ENCODE measurements at regions not wholly inside any gene's neighbourhood (a gene's known extent, or its start where the extent isn't known, plus 50 kb on each side); places are given as distances from the start of the nearest gene placed in this dataset.

DNA sequence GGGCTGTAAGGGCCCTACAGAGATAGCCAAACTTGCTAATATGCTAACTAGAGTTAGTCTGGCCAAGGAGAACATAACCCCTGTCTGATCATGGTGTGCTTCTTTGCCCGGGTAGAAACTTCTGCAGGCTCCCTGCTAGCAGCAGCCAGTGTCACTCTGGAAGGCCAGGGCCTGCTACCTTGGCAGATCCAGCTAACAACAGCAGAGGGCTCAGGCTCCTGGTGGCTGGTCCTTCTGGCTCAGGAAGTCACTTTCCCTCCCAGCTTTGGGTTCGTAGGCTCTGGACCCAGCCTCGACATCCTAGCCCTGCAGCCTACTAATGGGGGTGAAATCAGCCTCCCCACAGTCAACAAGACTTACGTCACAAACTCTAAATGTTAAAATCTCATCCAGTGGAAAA, 373.7 kb upstream of the RGMA start:
- Mint-ChIP-seq H3K4me3 (no peak overlapping the region), H3K9me3 (peaks cover 0 to 4% (median 0%) of the 10 kb centered on the region in 11 donors), H3K4me1 (no peaks in the 10 kb centered on the region), H3K27ac (no peak overlapping the region), H3K27me3 (peaks cover 0 to 10% (median 7%) of the 10 kb centered on the region in 5 donors), H3K36me3 (no peaks in the 10 kb centered on the region)
- Histone ChIP-seq H3K27ac (ENCODE audit: low read depth, low read length) (no peak overlapping the region), H3K36me3 (ENCODE audit: control insufficient read depth in 2 of 3, insufficient read depth in 3 of 3, low read length in 3 of 3) (no peaks in the 10 kb centered on the region), H3K4me1 (ENCODE audit: control insufficient read depth in 2 of 2, insufficient read depth in 2 of 2, low read length in 2 of 2) (no peaks in the 10 kb centered on the region), H3K9me3 (ENCODE audit: control insufficient read depth in 2 of 3, low read length in 3 of 3) (no peaks in the 10 kb centered on the region), H3K27me3 (ENCODE audit: control insufficient read depth in 2 of 2, insufficient read depth in 2 of 2, low read length in 2 of 2) (no peaks in the 10 kb centered on the region), H3K4me3 (ENCODE audit: low read length) (no peak overlapping the region)
- no peak for ATAC-seq
- intact Hi-C loops (cut with micrococcal nuclease): no loop called here
- POLR2A ChIA-PET: no interaction called here
- CTCF ChIA-PET: no interaction called here
- DNase-seq: no peak

GRCh38 chr15:93460717-93461116, 371.7 kb upstream of the RGMA start:
- ChIA-PET POLR2A (no interaction called here), CTCF (interaction anchor here (0.7 kb wide), 1 partner anchor 1063 kb away, joined by 3 read pairs; no protein-coding TSS in a partner anchor)
- H3K4me3 Mint-ChIP-seq: no peak overlapping the region
- Histone ChIP-seq H3K27me3 (ENCODE audit: control insufficient read depth in 2 of 2, insufficient read depth in 2 of 2, low read length in 2 of 2) (no peaks in the 10 kb centered on the region), H3K9me3 (ENCODE audit: control insufficient read depth in 2 of 3, low read length in 3 of 3) (no peaks in the 10 kb centered on the region), H3K4me1 (ENCODE audit: control insufficient read depth in 2 of 2, insufficient read depth in 2 of 2, low read length in 2 of 2) (no peaks in the 10 kb centered on the region), H3K36me3 (ENCODE audit: control insufficient read depth in 2 of 3, insufficient read depth in 3 of 3, low read length in 3 of 3) (no peaks in the 10 kb centered on the region), H3K27ac (ENCODE audit: low read depth, low read length) (no peak overlapping the region), H3K4me3 (ENCODE audit: low read length) (no peak overlapping the region)
- H3K27me3 Mint-ChIP-seq: peaks cover 0 to 19% (median 7%) of the 10 kb centered on the region in 5 donors
- DNase-seq: no peak
- no peaks in the 10 kb centered on the region for H3K36me3 Mint-ChIP-seq
- intact Hi-C loops (cut with micrococcal nuclease): no loop called here
- H3K27ac Mint-ChIP-seq: no peak overlapping the region
- no peak for ATAC-seq
- H3K4me1 Mint-ChIP-seq: no peaks in the 10 kb centered on the region
- H3K9me3 Mint-ChIP-seq: peaks cover 0 to 4% (median 0%) of the 10 kb centered on the region in 11 donors

DNA sequence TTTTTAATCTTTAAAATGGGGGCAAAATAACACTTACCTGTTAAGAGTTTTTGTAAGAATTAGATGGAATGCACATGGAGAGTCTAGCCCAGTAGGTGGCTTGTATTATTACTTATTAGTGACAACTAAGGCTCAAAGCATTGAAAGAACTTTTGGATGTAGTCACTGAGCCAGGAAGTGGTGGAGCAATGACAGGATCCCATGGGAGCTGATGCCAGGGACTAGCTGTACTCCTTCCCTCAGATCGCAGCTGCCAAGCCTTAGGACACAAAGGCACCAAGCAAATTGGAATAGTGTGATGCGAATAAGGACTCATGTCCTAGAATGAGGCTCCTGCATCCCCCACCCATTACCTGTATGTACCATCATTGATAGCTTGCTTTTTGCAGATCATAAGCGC, 370.4 kb upstream of the RGMA start:
- intact Hi-C loops (cut with micrococcal nuclease): no loop called here

GRCh38 chr15:93458597-93458996, 369.6 kb upstream of the RGMA start:
- intact Hi-C loops (cut with micrococcal nuclease): no loop called here
- POLR2A ChIA-PET: no interaction called here
- no peak overlapping the region for H3K27ac Mint-ChIP-seq

More for the DNA sequence above, 370.4 kb upstream of the RGMA start:
- no peaks in the 10 kb centered on the region for H3K4me1 ChIP-seq (ENCODE audit: control insufficient read depth in 2 of 2, insufficient read depth in 2 of 2, low read length in 2 of 2)
- H3K9me3 ChIP-seq (ENCODE audit: control insufficient read depth in 2 of 3, low read length in 3 of 3): no peaks in the 10 kb centered on the region
- DNase-seq (no peak), ATAC-seq (no peak)
- Mint-ChIP-seq H3K4me1 (no peaks in the 10 kb centered on the region), H3K36me3 (no peaks in the 10 kb centered on the region), H3K27me3 (peaks cover 0 to 16% (median 9%) of the 10 kb centered on the region in 5 donors), H3K4me3 (no peak overlapping the region), H3K27ac (no peak overlapping the region), H3K9me3 (peaks cover 0 to 4% (median 0%) of the 10 kb centered on the region in 11 donors)
- ChIA-PET CTCF (no interaction called here), POLR2A (no interaction called here)
- H3K36me3 ChIP-seq (ENCODE audit: control insufficient read depth in 2 of 3, insufficient read depth in 3 of 3, low read length in 3 of 3): no peaks in the 10 kb centered on the region
- H3K27ac ChIP-seq (ENCODE audit: low read depth, low read length): no peak overlapping the region
- H3K27me3 ChIP-seq (ENCODE audit: control insufficient read depth in 2 of 2, insufficient read depth in 2 of 2, low read length in 2 of 2): no peaks in the 10 kb centered on the region
- H3K4me3 ChIP-seq (ENCODE audit: low read length): no peak overlapping the region

DNA sequence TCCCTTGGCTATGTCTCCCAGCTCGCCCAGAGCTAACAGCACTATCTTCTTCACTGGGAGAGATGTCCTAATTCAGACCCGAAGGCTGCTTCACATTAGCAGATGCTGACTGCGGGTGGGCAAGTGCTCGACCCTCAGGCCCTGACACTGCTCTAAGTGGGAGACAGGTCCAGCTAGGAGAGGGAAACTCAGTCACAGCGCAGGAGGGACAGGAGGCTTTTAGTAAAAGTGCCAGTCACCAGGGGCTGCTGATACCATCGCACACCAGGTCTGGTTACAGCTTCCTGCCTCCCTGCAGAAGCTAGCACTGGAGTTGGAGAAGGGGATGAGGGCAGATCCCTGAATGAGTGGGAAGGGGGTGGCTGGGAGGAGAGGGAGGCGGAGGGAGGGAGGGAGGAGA, 365.8 kb upstream of the RGMA start:
- no peak overlapping the region for H3K4me3 Mint-ChIP-seq
- Histone ChIP-seq H3K27ac (ENCODE audit: low read depth, low read length) (no peak overlapping the region), H3K4me1 (ENCODE audit: control insufficient read depth in 2 of 2, insufficient read depth in 2 of 2, low read length in 2 of 2) (no peaks in the 10 kb centered on the region), H3K9me3 (ENCODE audit: control insufficient read depth in 2 of 3, low read length in 3 of 3) (no peaks in the 10 kb centered on the region), H3K27me3 (ENCODE audit: control insufficient read depth in 2 of 2, insufficient read depth in 2 of 2, low read length in 2 of 2) (no peaks in the 10 kb centered on the region), H3K4me3 (ENCODE audit: low read length) (no peak overlapping the region), H3K36me3 (ENCODE audit: control insufficient read depth in 2 of 3, insufficient read depth in 3 of 3, low read length in 3 of 3) (no peaks in the 10 kb centered on the region)
- H3K27me3 Mint-ChIP-seq: peaks cover 2 to 11% (median 9%) of the 10 kb centered on the region in 5 donors
- ChIA-PET CTCF (no interaction called here), POLR2A (no interaction called here)
- no peak overlapping the region for H3K27ac Mint-ChIP-seq
- H3K4me1 Mint-ChIP-seq: no peaks in the 10 kb centered on the region
- DNase-seq (no peak), ATAC-seq (no peak)
- intact Hi-C loops (cut with micrococcal nuclease): no loop called here
- no peaks in the 10 kb centered on the region for H3K36me3 Mint-ChIP-seq
- H3K9me3 Mint-ChIP-seq: peaks cover 0 to 2% (median 0%) of the 10 kb centered on the region in 11 donors

More at GRCh38 chr15:93458597-93458996, 369.6 kb upstream of the RGMA start:
- Mint-ChIP-seq H3K9me3 (peaks cover 0 to 4% (median 0%) of the 10 kb centered on the region in 11 donors), H3K4me3 (no peak overlapping the region), H3K36me3 (no peaks in the 10 kb centered on the region), H3K27me3 (peaks cover 0 to 16% (median 9%) of the 10 kb centered on the region in 5 donors), H3K4me1 (no peaks in the 10 kb centered on the region)
- Histone ChIP-seq H3K4me1 (ENCODE audit: control insufficient read depth in 2 of 2, insufficient read depth in 2 of 2, low read length in 2 of 2) (no peaks in the 10 kb centered on the region), H3K9me3 (ENCODE audit: control insufficient read depth in 2 of 3, low read length in 3 of 3) (no peaks in the 10 kb centered on the region), H3K27ac (ENCODE audit: low read depth, low read length) (no peak overlapping the region), H3K27me3 (ENCODE audit: control insufficient read depth in 2 of 2, insufficient read depth in 2 of 2, low read length in 2 of 2) (no peaks in the 10 kb centered on the region), H3K4me3 (ENCODE audit: low read length) (no peak overlapping the region), H3K36me3 (ENCODE audit: control insufficient read depth in 2 of 3, insufficient read depth in 3 of 3, low read length in 3 of 3) (no peaks in the 10 kb centered on the region)
- DNase-seq (no peak), ATAC-seq (no peak)
- CTCF ChIA-PET: no interaction called here

DNA sequence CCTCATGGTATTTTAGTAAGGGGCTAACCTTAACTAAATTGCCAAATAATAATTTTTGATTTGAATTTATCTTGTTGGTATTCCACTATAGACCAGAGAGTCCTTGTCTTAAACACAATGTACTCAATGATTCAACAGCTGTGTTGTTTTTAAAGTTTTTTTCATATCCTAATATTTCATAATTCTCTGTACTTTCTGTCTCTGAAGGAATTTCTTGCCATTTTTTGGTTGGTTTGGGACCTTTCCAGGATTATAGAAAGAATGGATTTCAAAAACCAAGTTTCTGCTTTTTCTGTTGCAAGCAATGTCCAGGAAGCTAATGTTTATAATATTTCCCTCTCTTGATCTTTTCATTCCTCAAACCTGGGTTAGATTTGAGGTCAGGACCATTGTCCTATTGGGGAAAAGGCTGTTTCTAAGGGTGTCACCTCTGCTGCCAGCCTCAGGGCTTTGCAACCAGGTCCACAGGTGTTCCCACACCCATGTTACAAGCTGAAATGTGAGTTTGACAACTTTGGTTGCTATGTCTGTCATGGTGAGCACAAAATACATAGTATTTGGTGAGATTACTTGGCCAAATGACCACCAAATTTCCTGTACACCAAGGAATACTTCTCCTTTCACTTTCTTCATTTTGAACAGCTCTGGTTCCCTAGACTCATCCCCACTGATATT, 363.7 kb upstream of the RGMA start:
- H3K27me3 Mint-ChIP-seq: peaks cover 0 to 11% (median 2%) of the 10 kb centered on the region in 5 donors
- H3K4me1 Mint-ChIP-seq: no peaks in the 10 kb centered on the region
- no peaks in the 10 kb centered on the region for H3K36me3 Mint-ChIP-seq
- Histone ChIP-seq H3K9me3 (ENCODE audit: control insufficient read depth in 2 of 3, low read length in 3 of 3) (no peaks in the 10 kb centered on the region), H3K36me3 (ENCODE audit: control insufficient read depth in 2 of 3, insufficient read depth in 3 of 3, low read length in 3 of 3) (no peaks in the 10 kb centered on the region), H3K27me3 (ENCODE audit: control insufficient read depth in 2 of 2, insufficient read depth in 2 of 2, low read length in 2 of 2) (no peaks in the 10 kb centered on the region), H3K27ac (ENCODE audit: low read depth, low read length) (no peak overlapping the region), H3K4me3 (ENCODE audit: low read length) (no peak overlapping the region), H3K4me1 (ENCODE audit: control insufficient read depth in 2 of 2, insufficient read depth in 2 of 2, low read length in 2 of 2) (no peaks in the 10 kb centered on the region)
- intact Hi-C loops (cut with micrococcal nuclease): no loop called here
- no peak overlapping the region for H3K4me3 Mint-ChIP-seq
- CTCF ChIA-PET: no interaction called here
- ATAC-seq: no peak
- H3K27ac Mint-ChIP-seq: no peak overlapping the region
- POLR2A ChIA-PET: no interaction called here
- peaks cover 0 to 2% (median 0%) of the 10 kb centered on the region in 11 donors for H3K9me3 Mint-ChIP-seq
- DNase-seq: no peak

- no peak for DNase-seq
- Histone ChIP-seq H3K27me3 (ENCODE audit: control insufficient read depth in 2 of 2, insufficient read depth in 2 of 2, low read length in 2 of 2) (no peaks in the 10 kb centered on the region), H3K27ac (ENCODE audit: low read depth, low read length) (no peak overlapping the region), H3K9me3 (ENCODE audit: control insufficient read depth in 2 of 3, low read length in 3 of 3) (no peaks in the 10 kb centered on the region), H3K4me3 (ENCODE audit: low read length) (no peak overlapping the region), H3K4me1 (ENCODE audit: control insufficient read depth in 2 of 2, insufficient read depth in 2 of 2, low read length in 2 of 2) (no peaks in the 10 kb centered on the region), H3K36me3 (ENCODE audit: control insufficient read depth in 2 of 3, insufficient read depth in 3 of 3, low read length in 3 of 3) (no peaks in the 10 kb centered on the region)
- H3K27me3 Mint-ChIP-seq: peaks cover 0 to 12% (median 2%) of the 10 kb centered on the region in 5 donors
- no peaks in the 10 kb centered on the region for H3K4me1 Mint-ChIP-seq
- no peak for ATAC-seq
- CTCF ChIA-PET: no interaction called here
- no peaks in the 10 kb centered on the region for H3K36me3 Mint-ChIP-seq
- peaks cover 0 to 5% (median 0%) of the 10 kb centered on the region in 11 donors for H3K9me3 Mint-ChIP-seq
- intact Hi-C loops (cut with micrococcal nuclease): no loop called here
- POLR2A ChIA-PET: no interaction called here
- no peak overlapping the region for H3K27ac Mint-ChIP-seq
- H3K4me3 Mint-ChIP-seq: no peak overlapping the region
Measured at GRCh38 chr15:93451822-93452221, 362.8 kb upstream of the RGMA start.

Measured in naive thymus-derived CD4-positive, alpha-beta T cell (primary cell).